ENCODE measurements at regions not wholly inside any gene's neighbourhood (a gene's known extent, or its start where the extent isn't known, plus 50 kb on each side); places are given as distances from the start of the nearest gene placed in this dataset.

GRCh38 chrX:3518870-3519269 is 172.4 kb upstream of the MXRA5 start:
- TF ChIP-seq CTCF (IDR thresholded peaks at IDR 0.05 in 4 of 5, conservative IDR thresholded peaks at IDR 0.05 in 1 of 5) (no peak), POLR2A (IDR thresholded peaks at IDR 0.05) (no peak)

Data from gastrocnemius medialis (tissue), 4 donors.